WTC11 (cell line): ENCODE measurements at regions not wholly inside any gene's neighbourhood (a gene's known extent, or its start where the extent isn't known, plus 50 kb on each side); places are given as distances from the start of the nearest gene placed in this dataset.

Experiments used
- ATAC-seq: fragments of 200-7000 bp; cut with Tn5 transposase; 2 replicates; pipeline ENCODE4 v1.10.0; 2021; ENCODE audit warnings: mild to moderate bottlenecking, moderate library complexity
- CTCF ChIA-PET: fragments of 300-600 bp; sonication (Branson Sonifier 250); formaldehyde crosslinking; loops from one replicate; lab custom pipeline; 2021; ENCODE audit warnings: antibody characterized with exemption; lab: Charles Lee
- POLR2A ChIA-PET: fragments of 350-600 bp; sonication (Branson Sonifier 250); formaldehyde crosslinking; loops from one replicate; lab custom pipeline; 2021; ENCODE audit warnings: antibody characterized with exemption; lab: Charles Lee
- DNase-seq: peaks from one replicate; pipeline ENCODE4 v3.0.0; 2021; ENCODE audit warnings: low spot score
- H3K27ac Mint-ChIP-seq: 2 replicates; pipeline ENCODE4 v1.8.0; 2021; ENCODE audit warnings: mixed read lengths
- H3K27me3 Mint-ChIP-seq: 2 replicates; pipeline ENCODE4 v1.8.0; 2021; ENCODE audit warnings: low read depth, mild to moderate bottlenecking, moderate library complexity, mixed read lengths
- H3K36me3 Mint-ChIP-seq: 2 replicates; pipeline ENCODE4 v1.8.0; 2021; ENCODE audit warnings: mixed read lengths
- H3K4me1 Mint-ChIP-seq: 2 replicates; pipeline ENCODE4 v1.8.0; 2022; ENCODE audit warnings: mixed read lengths
- H3K4me3 Mint-ChIP-seq: 2 replicates; pipeline ENCODE4 v1.8.0; 2021; ENCODE audit warnings: mild to moderate bottlenecking, moderate library complexity, mixed read lengths
- H3K9me3 Mint-ChIP-seq: 2 replicates; pipeline ENCODE4 v1.8.0; 2021; ENCODE audit warnings: mixed read lengths
- AR ChIP-seq: fragments of 250-450 bp; sonication (Bioruptor Pico); IDR thresholded peaks from 2 replicates; pipeline ENCODE4 v1.9.0; 2021; ENCODE audit warnings: mild to moderate bottlenecking
- ARID4B ChIP-seq: sonication (generic); formaldehyde crosslinking; IDR thresholded peaks from 2 replicates; pipeline ENCODE4 v1.8.0; 2023; ENCODE audit warnings: missing genetic modification reagents, mild to moderate bottlenecking, borderline replicate concordance
- ATF3 ChIP-seq: sonication (generic); formaldehyde crosslinking; conservative IDR thresholded peaks from 2 replicates; pipeline ENCODE4 v1.8.1; 2022; ENCODE audit warnings: mild to moderate bottlenecking, missing genetic modification reagents
- CBFB ChIP-seq: sonication (generic); formaldehyde crosslinking; IDR thresholded peaks from 2 replicates; pipeline ENCODE4 v1.8.1; 2022; ENCODE audit warnings: mild to moderate bottlenecking, low read depth, missing genetic modification reagents
- ESRRA ChIP-seq: sonication (generic); formaldehyde crosslinking; IDR thresholded peaks from 2 replicates; pipeline ENCODE4 v1.8.1; 2022; ENCODE audit warnings: mild to moderate bottlenecking, missing genetic modification reagents, borderline replicate concordance
- FOXP1 ChIP-seq: sonication (generic); formaldehyde crosslinking; IDR thresholded peaks from 2 replicates; pipeline ENCODE4 v1.8.0; 2022; ENCODE audit warnings: missing genetic modification reagents, mild to moderate bottlenecking, moderate library complexity, borderline replicate concordance
- HMGA2 ChIP-seq: fragments of 250-450 bp; sonication (Bioruptor Pico); IDR thresholded peaks from 2 replicates; pipeline ENCODE4 v1.4.0; 2021; ENCODE audit warnings: mild to moderate bottlenecking, moderate library complexity
- IRF1 ChIP-seq: sonication (generic); formaldehyde crosslinking; IDR thresholded peaks from 2 replicates; pipeline ENCODE4 v1.8.0; 2023; ENCODE audit warnings: missing genetic modification reagents
- KAT7 ChIP-seq: sonication (generic); formaldehyde crosslinking; IDR thresholded peaks from 2 replicates; pipeline ENCODE4 v1.8.1; 2023; ENCODE audit warnings: missing genetic modification reagents, mild to moderate bottlenecking, borderline replicate concordance
- MAX ChIP-seq: sonication (generic); formaldehyde crosslinking; IDR thresholded peaks from 2 replicates; pipeline ENCODE4 v1.8.0; 2022; ENCODE audit warnings: mild to moderate bottlenecking, missing genetic modification reagents
- MXD4 ChIP-seq: fragments of 250-450 bp; sonication (Bioruptor Pico); IDR thresholded peaks from 2 replicates; pipeline ENCODE4 v1.8.0; 2021; ENCODE audit warnings: mild to moderate bottlenecking, moderate library complexity, borderline replicate concordance
- NFATC4 ChIP-seq: fragments of 250-450 bp; sonication (Bioruptor Pico); IDR thresholded peaks from 2 replicates; pipeline ENCODE4 v1.9.0; 2021; ENCODE audit warnings: mild to moderate bottlenecking
- PRRX2 ChIP-seq: fragments of 250-450 bp; sonication (Bioruptor Pico); IDR thresholded peaks from 2 replicates; pipeline ENCODE4 v1.8.0; 2021; ENCODE audit warnings: mild to moderate bottlenecking
- RELA ChIP-seq: sonication (generic); formaldehyde crosslinking; IDR thresholded peaks from 2 replicates; pipeline ENCODE4 v1.8.1; 2022; ENCODE audit warnings: missing genetic modification reagents, mild to moderate bottlenecking, borderline replicate concordance
- TCF7 ChIP-seq: sonication (generic); formaldehyde crosslinking; IDR thresholded peaks from 2 replicates; pipeline ENCODE4 v1.8.0; 2022; ENCODE audit warnings: mild to moderate bottlenecking, low read depth, missing genetic modification reagents, moderate library complexity
- TEAD4 ChIP-seq: sonication (generic); formaldehyde crosslinking; IDR thresholded peaks from 2 replicates; pipeline ENCODE4 v1.8.0; 2022; ENCODE audit warnings: mild to moderate bottlenecking, missing genetic modification reagents
- ZBTB21 ChIP-seq: sonication (generic); formaldehyde crosslinking; IDR thresholded peaks from 2 replicates; pipeline ENCODE4 v1.8.1; 2023; ENCODE audit warnings: mild to moderate bottlenecking, missing genetic modification reagents, borderline replicate concordance
- ZMAT4 ChIP-seq: fragments of 250-450 bp; sonication (Bioruptor Pico); IDR thresholded peaks from 2 replicates; pipeline ENCODE4 v1.9.0; 2021; ENCODE audit warnings: mild to moderate bottlenecking
- ZNF232 ChIP-seq: sonication (generic); formaldehyde crosslinking; IDR thresholded peaks from 2 replicates; pipeline ENCODE4 v1.8.0; 2022; ENCODE audit warnings: mild to moderate bottlenecking, missing genetic modification reagents
- ZNF425 ChIP-seq: fragments of 250-450 bp; sonication (Bioruptor Pico); conservative IDR thresholded peaks from 2 replicates; pipeline ENCODE4 v1.9.0; 2021; ENCODE audit warnings: mild to moderate bottlenecking
- ZSCAN18 ChIP-seq: fragments of 250-450 bp; sonication (Bioruptor Pico); IDR thresholded peaks from 2 replicates; pipeline ENCODE4 v2.1.2; 2022; ENCODE audit warnings: mild to moderate bottlenecking, moderate library complexity

- no peak for TF ChIP-seq NFATC4 (CRISPR knock-in tag)
- no peak for TF ChIP-seq IRF1 (CRISPR knock-in tag)
- no peak for TF ChIP-seq MXD4
Observed at GRCh38 chr3:5826467-5826866, 639.0 kb downstream of the EDEM1 start (continued).

GRCh38 chr3:5828251-5828650 is 640.7 kb downstream of the EDEM1 start:
- ChIA-PET CTCF (no interaction called here), POLR2A (no interaction called here)
- DNase-seq (no peak), ATAC-seq (no peak)
- H3K27ac Mint-ChIP-seq = no peak overlapping the region
- no peaks in the 10 kb centered on the region; the same call in 1 of the 2 replicates for H3K27me3 Mint-ChIP-seq
- H3K36me3 Mint-ChIP-seq = peaks cover 42% of the 10 kb centered on the region
- H3K4me1 Mint-ChIP-seq = peaks cover 5% of the 10 kb centered on the region
- H3K9me3 Mint-ChIP-seq = peaks cover 88% of the 10 kb centered on the region
- no peak overlapping the region for H3K4me3 Mint-ChIP-seq
- no peak for TF ChIP-seq TCF7 (CRISPR knock-in tag)
- TF ChIP-seq KAT7 = no peak
- TF ChIP-seq ESRRA = no peak
- TF ChIP-seq ATF3 = no peak
- TF ChIP-seq RELA (CRISPR knock-in tag) = no peak
- no peak for TF ChIP-seq PRRX2 (CRISPR knock-in tag)
- no peak for TF ChIP-seq HMGA2 (CRISPR knock-in tag)
- TF ChIP-seq AR (CRISPR knock-in tag) = no peak
- no peak for TF ChIP-seq TEAD4 (CRISPR knock-in tag)
- TF ChIP-seq ZNF232 = no peak
- TF ChIP-seq CBFB (CRISPR knock-in tag) = no peak
- no peak for TF ChIP-seq ZMAT4 (CRISPR knock-in tag)
- no peak for TF ChIP-seq FOXP1 (CRISPR knock-in tag)
- no peak for TF ChIP-seq ARID4B
- TF ChIP-seq ZNF425 (CRISPR knock-in tag) = no peak
- TF ChIP-seq ZSCAN18 = no peak
- TF ChIP-seq ZBTB21 = no peak
- no peak for TF ChIP-seq MAX (CRISPR knock-in tag)
